GM10248 (cell line): ENCODE measurements at regions not wholly inside any gene's neighbourhood (a gene's known extent, or its start where the extent isn't known, plus 50 kb on each side); places are given as distances from the start of the nearest gene placed in this dataset.

ENCODE experiments used
- CTCF ChIA-PET: fragments of 300-600 bp; sonication (Branson Sonifier 250); formaldehyde crosslinking; extraction: SDS; loops from one replicate; lab custom pipeline; 2021; ENCODE audit warnings: antibody characterized with exemption; lab: Yijun Ruan, JAX
- POLR2A ChIA-PET: fragments of 350-650 bp; sonication (Branson Sonifier 250); formaldehyde crosslinking; extraction: SDS; loops from one replicate; lab custom pipeline; 2020; ENCODE audit warnings: antibody characterized with exemption; lab: Yijun Ruan, JAX
- DNase-seq: peaks from one replicate; pipeline ENCODE4 v3.0.0; 2012; ENCODE audit errors: extremely low spot score
- TF ChIP-seq, protein P1 (sequence below): IDR thresholded peaks from 2 replicates; pipeline ENCODE4 v1.5.1; 2012; ENCODE audit warnings: mild to moderate bottlenecking, low read depth; ENCODE audit errors: extremely low read depth, missing control alignments, control extremely low read depth

DNA sequence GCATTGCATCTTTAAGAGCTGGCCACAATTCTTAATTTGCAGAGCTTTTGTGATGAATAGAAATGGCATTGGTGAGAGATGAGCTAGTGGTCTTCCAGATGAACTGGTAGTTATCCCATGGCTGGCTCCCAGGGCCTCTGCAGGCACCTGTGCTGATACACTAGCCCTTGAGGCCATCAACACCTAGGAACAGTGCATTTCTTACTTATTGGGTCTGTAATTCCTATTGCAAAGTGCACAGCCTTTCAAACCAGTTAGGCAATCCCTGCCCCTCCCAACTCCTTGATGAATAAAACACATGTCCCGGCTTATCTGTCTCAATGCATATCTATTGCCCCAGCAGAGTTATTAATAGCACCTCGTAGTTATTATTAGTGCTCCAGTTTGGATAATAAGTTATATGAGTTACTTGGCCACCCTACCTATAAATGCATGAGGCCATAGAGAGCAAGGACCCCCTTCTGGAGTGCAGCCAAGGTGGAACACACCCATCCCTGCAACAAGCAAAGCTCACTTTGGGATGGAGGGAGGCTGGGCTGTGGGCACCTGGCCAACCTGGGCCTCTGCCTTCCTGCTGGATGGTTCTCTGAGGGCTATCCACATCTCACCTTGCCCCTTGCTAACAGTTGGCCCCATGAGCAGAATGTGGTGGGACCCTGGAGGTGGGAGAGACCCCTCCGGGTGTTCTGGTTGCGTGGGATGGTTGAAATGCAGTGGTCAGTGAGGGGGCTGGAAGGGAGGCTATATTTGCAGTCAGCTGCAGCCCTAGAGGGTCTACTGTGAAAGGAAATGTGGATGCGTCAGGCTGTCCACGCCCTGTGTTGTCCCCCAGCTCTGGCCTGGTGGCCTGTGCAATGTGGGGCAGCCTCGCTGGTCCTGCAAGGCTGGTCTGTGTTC is 455.9 kb upstream of the HS6ST1 start:
- TF ChIP-seq, protein P1, sequence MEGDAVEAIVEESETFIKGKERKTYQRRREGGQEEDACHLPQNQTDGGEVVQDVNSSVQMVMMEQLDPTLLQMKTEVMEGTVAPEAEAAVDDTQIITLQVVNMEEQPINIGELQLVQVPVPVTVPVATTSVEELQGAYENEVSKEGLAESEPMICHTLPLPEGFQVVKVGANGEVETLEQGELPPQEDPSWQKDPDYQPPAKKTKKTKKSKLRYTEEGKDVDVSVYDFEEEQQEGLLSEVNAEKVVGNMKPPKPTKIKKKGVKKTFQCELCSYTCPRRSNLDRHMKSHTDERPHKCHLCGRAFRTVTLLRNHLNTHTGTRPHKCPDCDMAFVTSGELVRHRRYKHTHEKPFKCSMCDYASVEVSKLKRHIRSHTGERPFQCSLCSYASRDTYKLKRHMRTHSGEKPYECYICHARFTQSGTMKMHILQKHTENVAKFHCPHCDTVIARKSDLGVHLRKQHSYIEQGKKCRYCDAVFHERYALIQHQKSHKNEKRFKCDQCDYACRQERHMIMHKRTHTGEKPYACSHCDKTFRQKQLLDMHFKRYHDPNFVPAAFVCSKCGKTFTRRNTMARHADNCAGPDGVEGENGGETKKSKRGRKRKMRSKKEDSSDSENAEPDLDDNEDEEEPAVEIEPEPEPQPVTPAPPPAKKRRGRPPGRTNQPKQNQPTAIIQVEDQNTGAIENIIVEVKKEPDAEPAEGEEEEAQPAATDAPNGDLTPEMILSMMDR = no peak
- no peak for DNase-seq
- CTCF ChIA-PET = no interaction called here
- POLR2A ChIA-PET = no interaction called here

DNA sequence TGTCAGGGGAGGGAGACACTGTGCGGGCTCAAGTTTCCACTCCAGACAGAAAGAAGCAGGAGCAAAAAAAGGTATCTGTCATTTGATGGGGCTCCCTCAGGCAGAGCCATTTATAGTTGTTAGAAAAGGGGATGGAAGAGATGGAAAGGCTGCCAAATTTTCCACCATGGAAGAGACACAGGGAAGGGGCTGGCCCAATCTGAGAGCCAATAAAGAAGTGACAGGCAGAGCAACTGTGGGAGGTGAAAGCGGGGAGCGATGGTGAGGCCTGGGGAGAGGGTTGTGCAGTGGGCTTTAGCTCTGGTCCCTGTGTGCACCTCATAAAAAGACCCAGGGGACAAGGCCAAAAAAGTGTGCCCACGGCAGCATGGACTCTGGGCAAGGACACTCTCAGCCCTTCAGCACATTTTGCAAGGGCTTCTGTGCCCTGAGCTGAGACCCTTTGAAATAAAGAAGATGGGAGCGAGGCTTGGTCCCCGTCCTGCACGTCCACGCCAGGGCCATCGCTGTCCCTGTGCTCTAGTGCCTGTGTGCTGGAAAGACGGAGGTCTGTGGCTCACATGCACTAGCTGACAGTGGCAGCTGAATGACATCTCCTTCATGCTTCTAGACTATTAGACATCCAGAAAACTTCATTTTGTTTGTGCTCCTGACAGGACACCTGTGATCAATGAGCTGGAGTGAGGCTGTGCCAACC is 456.7 kb upstream of the HS6ST1 start:
- CTCF ChIA-PET = no interaction called here
- POLR2A ChIA-PET = no interaction called here
- no peak for DNase-seq
- TF ChIP-seq, protein P1 = no peak

DNA sequence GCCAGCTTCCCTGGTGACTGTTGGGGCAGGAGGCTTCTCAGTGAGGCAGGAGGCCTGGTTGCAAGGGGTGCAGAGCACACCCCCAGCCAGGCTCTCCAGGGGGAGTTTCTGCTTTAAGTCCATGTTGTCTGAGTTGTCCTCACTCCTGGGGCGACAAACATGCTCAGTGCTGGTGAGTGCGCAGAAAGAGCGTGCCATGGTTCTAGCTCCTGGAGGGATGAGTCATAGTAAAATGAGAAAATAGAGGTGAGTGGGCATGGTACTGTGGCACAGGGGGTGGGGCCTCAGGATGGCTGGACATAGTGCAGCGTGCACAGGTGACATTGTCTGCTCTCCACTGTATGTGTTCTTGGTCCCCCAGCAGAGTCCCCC is 457.2 kb upstream of the HS6ST1 start:
- TF ChIP-seq, protein P1 = no peak
- no peak for DNase-seq
- ChIA-PET POLR2A (no interaction called here), CTCF (no interaction called here)

DNA sequence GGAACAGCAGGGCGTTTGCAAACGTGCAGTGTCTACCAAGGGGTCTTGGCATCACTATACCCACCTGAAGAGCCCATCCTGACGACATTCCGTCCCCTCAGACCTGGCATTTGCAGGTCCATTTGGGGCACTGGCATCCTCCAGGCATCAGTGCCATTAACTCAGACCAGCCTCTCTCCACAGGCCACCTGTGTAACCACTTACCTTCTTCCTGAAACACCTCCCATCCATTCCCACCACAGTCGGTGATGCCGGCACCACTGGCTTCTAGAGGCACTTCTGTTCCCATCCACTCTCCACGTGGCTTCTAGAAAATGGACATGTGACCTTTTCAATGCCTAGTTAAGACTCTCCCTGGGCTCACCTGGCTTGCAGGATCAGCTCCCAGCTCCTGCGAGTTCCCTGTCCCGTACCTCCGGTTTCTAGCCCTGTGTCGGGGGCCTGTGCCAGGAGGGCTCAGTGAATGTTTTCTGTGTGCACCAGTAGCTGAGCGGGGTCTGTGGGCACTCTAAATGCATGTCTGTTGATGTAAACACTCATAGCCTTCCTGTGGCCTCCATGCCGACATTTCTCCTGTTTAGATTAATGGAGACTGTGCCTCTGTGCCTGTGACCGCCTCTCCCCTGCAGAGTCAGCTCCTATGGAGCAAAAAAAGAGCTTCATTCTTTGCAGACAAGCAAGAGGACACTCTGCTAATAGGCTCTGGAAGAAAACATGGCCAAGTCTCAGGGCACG is 458.0 kb upstream of the HS6ST1 start:
- ChIA-PET CTCF (interaction anchor here (1.0 kb wide), 1 partner anchor 21 kb away, joined by 4 read pairs; no protein-coding TSS in a partner anchor), POLR2A (no interaction called here)
- TF ChIP-seq, protein P1 = no peak
- no peak for DNase-seq

DNA sequence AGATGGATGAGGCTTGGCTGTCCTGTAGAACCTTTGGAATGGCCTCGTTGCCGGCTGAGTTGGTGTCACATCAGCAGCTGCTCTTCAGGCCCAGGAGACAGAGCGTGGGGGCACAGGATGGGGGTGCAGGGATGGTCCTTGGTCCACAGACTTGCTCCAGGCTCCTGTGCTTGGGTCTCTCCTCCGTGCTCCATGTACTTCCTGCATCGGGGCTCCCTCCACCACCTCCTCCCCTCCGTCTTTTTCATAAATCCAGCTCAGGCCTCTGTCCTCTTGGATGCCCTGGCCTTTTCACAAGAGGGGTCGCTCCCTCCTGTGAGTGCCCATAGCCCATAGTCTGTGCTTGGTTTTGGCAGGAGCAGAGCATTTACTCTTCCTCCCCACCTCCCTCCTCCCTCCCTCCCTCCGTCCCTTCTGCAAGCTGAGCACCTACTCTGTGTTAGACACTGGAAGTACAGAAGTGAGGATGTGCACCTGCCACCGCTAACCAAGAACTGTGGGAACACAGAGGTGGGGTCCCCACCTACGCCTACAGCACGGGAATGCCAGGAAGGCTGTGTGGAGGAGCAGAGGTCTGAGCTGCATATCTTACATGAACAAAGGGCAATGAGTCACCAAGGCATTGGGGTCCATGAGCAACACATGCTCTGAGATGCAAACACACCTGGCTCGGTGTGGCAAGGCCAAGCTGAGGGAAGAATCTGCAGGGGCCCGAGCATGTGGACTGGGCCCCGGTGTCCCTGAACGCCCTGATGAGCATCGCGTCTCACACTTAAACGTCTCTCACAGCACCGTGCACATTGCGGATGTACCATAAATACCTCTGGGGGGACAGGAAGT is 458.7 kb upstream of the HS6ST1 start:
- TF ChIP-seq, protein P1 = no peak
- ChIA-PET CTCF (interaction anchor here (1.0 kb wide), 1 partner anchor 22 kb away, joined by 4 read pairs; no protein-coding TSS in a partner anchor), POLR2A (no interaction called here)
- DNase-seq = no peak
